HG03342 (cell line): ENCODE measurements at regions not wholly inside any gene's neighbourhood (a gene's known extent, or its start where the extent isn't known, plus 50 kb on each side); places are given as distances from the start of the nearest gene placed in this dataset.

Source experiments
- ATAC-seq: cut with Tn5 transposase; IDR thresholded peaks from one replicate; pipeline ENCODE4 v1.9.1; 2021; ENCODE audit warnings: mild to moderate bottlenecking, moderate library complexity; ENCODE audit not compliant: unreplicated experiment

DNA sequence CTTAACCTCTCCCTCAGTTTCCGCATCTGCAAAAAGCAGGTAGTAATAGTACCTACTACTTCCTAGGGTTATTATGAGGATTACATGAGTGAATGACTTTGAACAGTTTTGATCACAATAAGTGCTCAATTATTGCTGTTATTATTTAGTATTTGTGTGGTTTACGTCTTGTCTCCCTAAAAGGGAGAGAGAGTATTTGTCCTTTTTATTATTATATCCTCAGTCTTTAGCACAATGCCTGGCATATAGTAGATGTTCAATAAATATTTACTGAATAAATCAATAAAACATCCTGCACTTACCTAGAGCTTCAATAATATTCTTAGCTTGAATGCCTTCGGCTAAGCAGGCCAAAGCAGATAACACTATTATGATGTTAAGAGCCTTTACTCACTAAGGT lies 160.0 kb downstream of the TANC2 start:
- ATAC-seq = no peak

GRCh38 chr17:63126607-63127006 lies 160.6 kb downstream of the TANC2 start:
- ATAC-seq = no peak

DNA sequence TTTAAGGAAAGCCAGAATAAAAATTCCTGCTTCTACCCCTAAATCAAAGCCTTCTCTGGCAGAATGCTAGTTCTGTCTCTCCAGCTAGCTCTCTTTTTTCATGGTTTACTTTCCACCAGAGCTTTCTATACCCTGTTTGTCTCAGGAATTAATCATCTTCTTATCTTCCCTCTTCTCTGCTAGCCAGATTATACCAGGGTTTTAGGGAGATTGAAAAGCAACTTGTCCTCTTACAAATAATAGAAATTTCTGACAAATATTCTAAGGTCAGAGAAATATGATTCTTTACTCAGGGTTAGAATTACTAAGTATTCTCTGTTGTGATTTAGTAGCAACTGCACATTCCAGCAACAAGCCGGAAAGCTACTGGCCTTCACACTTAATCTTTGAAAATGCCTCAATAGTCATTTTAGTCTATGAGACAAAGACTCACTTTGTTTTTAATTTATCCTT lies 166.4 kb downstream of the TANC2 start:
- ATAC-seq = no peak

DNA sequence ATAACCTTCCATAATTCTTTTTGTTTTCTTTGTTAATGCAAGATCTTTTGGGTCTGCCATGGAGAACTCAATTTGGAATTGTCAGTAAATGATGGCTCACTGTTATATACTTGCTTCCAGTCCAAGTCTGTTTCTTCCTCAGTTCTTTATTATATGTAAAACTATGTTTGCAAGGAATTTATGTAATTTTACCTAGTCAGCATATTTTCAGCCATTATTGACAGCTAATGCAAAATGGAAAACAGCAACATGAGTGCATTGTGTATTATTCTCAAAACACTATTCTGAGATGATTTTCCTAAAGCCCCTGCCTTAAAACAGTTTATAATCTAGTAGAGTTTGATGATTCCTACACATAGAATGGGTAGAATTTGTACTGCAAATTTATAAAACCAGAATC lies 167.5 kb downstream of the TANC2 start:
- ATAC-seq = no peak

- ATAC-seq = no peak
Measured at GRCh38 chr17:63134867-63135266, 168.8 kb downstream of the TANC2 start.

DNA sequence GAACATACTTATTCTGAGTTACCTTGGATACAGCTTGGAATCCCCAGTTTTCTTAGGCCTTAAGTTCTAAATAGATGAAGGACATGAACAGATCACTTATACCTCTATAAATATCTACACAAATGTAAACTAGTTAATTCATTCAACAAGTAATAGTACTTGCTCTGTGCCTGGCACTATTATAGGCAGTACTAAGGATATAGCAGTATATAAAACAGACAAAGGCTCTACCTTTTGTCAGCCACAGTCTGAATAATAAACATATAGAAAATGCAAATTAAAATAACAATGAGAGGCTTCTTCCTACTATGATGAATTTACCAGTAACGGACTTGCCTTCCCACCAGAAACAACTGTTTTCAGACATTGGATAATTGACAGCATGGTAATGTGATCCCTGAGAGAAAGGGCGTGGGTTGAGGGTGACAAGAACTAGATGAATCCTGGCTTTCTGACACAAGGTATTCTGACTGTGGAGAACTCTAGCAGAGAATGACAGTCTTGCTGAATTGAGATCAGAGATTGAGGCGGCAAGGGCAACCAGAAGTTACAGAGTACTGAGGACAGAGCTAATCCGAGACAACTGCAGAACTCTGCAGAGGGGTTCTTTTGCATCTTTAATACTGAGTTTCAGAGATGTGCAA lies 170.5 kb downstream of the TANC2 start:
- no peak for ATAC-seq

GRCh38 chr17:63137163-63137562 lies 171.1 kb downstream of the TANC2 start:
- no peak for ATAC-seq

- no peak for ATAC-seq
Measured at GRCh38 chr17:63138713-63139112, 172.7 kb downstream of the TANC2 start.

GRCh38 chr17:63139356-63139755 lies 173.3 kb downstream of the TANC2 start:
- ATAC-seq = no peak

- ATAC-seq = peak; percentile 63
Measured at GRCh38 chr17:63140255-63140654, 174.2 kb downstream of the TANC2 start.

DNA sequence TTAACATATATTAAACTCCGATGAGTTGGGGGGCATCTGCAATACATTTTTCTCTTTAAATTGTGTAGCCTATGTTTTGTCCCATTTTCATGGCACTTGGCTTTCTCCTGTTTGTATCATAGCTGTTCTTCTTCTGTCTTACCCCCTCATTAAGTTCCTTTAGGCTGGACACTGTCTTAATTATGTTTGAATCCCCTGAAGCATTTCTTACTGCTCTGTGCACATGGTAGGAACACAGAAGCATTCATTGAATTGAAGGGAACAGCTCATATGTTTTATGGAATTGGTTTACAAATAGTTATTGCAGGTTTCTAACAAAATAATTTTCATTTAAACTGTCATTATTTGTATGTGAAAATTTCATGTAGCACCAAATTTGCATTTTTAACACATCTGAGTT lies 176.8 kb downstream of the TANC2 start:
- no peak for ATAC-seq

- no peak for ATAC-seq
Measured at GRCh38 chr17:63150490-63150889, 184.5 kb downstream of the TANC2 start.

- no peak for ATAC-seq
Measured at GRCh38 chr17:63150994-63151464, 185.0 kb downstream of the TANC2 start.

DNA sequence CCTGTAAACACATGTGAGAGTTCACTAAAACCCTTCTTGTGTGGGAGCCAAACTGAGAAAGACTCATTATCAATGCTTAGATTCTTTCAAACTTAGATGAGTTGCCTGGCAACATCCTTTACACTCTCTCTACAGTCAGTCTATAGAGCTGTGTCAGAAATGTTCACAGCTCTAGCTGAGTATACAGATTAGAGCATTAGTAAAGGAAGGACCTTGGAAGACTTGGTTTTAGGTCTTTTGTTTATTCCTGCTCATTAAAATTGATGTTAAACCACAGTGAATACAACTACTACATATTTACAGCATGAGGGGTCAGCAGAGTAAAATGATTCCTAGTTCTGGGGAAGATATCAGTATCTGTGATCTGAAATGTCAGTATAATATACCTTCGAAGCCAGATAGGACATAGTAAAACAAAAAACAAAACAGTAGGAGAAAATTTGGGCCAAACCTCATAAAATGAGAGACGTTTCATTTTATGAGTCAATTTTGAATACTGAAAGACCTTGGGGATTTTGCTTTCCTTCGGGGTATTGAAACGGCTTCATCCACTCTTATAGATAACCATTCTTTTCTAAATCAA lies 186.0 kb downstream of the TANC2 start:
- no peak for ATAC-seq

- ATAC-seq = no peak
Measured at GRCh38 chr17:63153488-63153887, 187.5 kb downstream of the TANC2 start.

DNA sequence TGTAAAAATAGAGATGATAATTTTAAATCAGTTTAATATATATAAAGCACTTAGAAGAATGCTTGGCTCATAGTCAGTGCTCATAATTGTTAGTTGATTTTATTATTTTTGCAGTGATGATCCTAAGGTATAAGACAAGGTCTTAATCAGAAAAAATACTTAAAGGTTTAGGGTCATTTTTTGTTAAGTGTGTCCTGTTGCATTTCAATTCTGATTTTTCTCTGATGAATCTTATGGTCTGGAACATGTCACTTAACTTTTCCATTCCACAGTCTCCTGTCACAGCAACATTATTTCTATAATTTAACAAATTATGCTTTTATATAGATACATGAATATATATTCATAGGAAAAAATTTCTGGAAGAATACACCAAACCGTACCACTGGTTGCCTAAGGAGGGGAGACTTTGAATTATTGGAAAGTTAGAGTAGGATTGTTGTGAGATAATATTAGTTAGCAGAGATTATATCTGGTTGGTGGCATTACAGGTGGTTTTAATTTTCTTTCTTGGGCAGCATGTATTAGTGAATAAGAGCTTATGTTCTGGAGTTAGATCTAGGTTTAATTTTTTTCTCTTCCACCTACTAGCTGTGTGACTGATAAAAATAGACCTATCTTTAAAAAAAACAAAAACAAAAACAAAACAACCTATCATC lies 188.7 kb downstream of the TANC2 start:
- ATAC-seq = no peak

DNA sequence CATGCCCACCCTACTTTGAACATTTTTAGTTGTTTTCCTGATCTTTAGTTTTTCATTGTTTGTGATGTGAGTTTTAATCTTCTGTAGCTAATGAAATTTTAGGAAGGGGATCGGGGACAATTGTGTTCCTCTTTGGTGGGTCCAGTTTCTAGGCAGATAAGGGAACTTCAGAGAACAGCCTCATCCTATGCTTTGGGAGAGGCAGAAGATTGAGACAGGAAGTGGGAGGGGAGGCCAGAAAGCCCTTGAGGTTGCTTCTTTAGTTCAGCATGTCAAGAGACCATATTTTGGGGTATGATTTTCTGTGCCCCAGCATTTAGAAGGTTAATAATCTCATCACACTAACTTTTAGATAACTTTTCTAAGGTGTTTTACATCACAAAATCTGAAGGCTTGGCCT lies 191.0 kb downstream of the TANC2 start:
- ATAC-seq = no peak

- ATAC-seq = no peak
Measured at GRCh38 chr17:63162406-63163157, 196.5 kb downstream of the TANC2 start.

GRCh38 chr17:63163158-63163520 lies 197.1 kb downstream of the TANC2 start:
- ATAC-seq = no peak

- ATAC-seq = no peak
Measured at GRCh38 chr17:63165400-63165799, 199.4 kb downstream of the TANC2 start.

- no peak for ATAC-seq
Measured at GRCh38 chr17:63170795-63171194, 204.8 kb downstream of the TANC2 start.
